ENCODE measurements at regions not wholly inside any gene's neighbourhood (a gene's known extent, or its start where the extent isn't known, plus 50 kb on each side); places are given as distances from the start of the nearest gene placed in this dataset.

- Mint-ChIP-seq H3K4me3 (no peak overlapping the region), H3K27ac (no peak overlapping the region), H3K27me3 (ENCODE audit: low read depth) (no peaks in the 10 kb centered on the region), H3K9me3 (no peaks in the 10 kb centered on the region), H3K4me1 (no peaks in the 10 kb centered on the region), H3K36me3 (ENCODE audit: insufficient read depth in 1 of 3, low read depth in 3 of 3) (no peaks in the 10 kb centered on the region)
- H2BK15ac ChIP-seq (ENCODE audit: low read depth, low read length) = no peak overlapping the region
- no peak overlapping the region for H3K23ac ChIP-seq (ENCODE audit: insufficient read length, low read depth, low read length)
- no peak overlapping the region for H3K4me2 ChIP-seq (ENCODE audit: insufficient read depth, insufficient read length, low read length)
- no peak overlapping the region for H4K91ac ChIP-seq (ENCODE audit: insufficient read length, low read depth, low read length)
- H2BK120ac ChIP-seq (ENCODE audit: low read depth, low read length, poor library complexity, severe bottlenecking) = no peak overlapping the region
- H3T11ph ChIP-seq (ENCODE audit: low read length) = no peak overlapping the region
- WGBS (ENCODE audit: extremely low coverage, insufficient read length, low lambda C conversion rate) = no CpG with 5 or more reads among the region's 1 CpG
- H3K4me1 ChIP-seq (ENCODE audit: insufficient read depth, low read length) = no peaks in the 10 kb centered on the region
- no peaks in the 10 kb centered on the region for H3K23me2 ChIP-seq (ENCODE audit: insufficient read length, low read depth, low read length, poor library complexity, severe bottlenecking)
- H4K20me1 ChIP-seq (ENCODE audit: control insufficient read depth, insufficient read depth, insufficient read length) = no peaks in the 10 kb centered on the region
- TF ChIP-seq CTCF (conservative IDR thresholded peaks at IDR 0.05) = no peak
- no peaks in the 10 kb centered on the region for H3K79me1 ChIP-seq (ENCODE audit: insufficient read depth, low read depth, low read length, poor library complexity, severe bottlenecking)
- H2AFZ ChIP-seq (ENCODE audit: low read length) = no peak overlapping the region
- H4K5ac ChIP-seq (ENCODE audit: insufficient read length, low read depth, low read length) = no peak overlapping the region
- H2AK5ac ChIP-seq (ENCODE audit: insufficient read length, low read length) = no peak overlapping the region
- H3K14ac ChIP-seq (ENCODE audit: insufficient read depth, low read length) = no peak overlapping the region
- no peak overlapping the region for H2BK5ac ChIP-seq (ENCODE audit: insufficient read length, low read length)
- H3K56ac ChIP-seq (ENCODE audit: insufficient read length, low read depth, low read length) = no peak overlapping the region
- H3K9me3 ChIP-seq (ENCODE audit: control insufficient read depth, low read depth, low read length) = no peaks in the 10 kb centered on the region
- no peaks in the 10 kb centered on the region for H3K79me2 ChIP-seq (ENCODE audit: insufficient read depth, low read length)
- DNase-seq = no peak
- H3K27me3 ChIP-seq (ENCODE audit: insufficient read depth, low read length) = no peaks in the 10 kb centered on the region
- H4K8ac ChIP-seq (replicated peaks; ENCODE audit: insufficient read length, low read depth, low read length) = no peak overlapping the region
- no peak overlapping the region for H3K27ac ChIP-seq (ENCODE audit: insufficient read length, low read depth, low read length)
- no peak overlapping the region for H3K4ac ChIP-seq (ENCODE audit: low read depth, low read length)
- no peak overlapping the region for H3K9ac ChIP-seq (ENCODE audit: extremely low read depth, insufficient read length, low read length)
- no peak overlapping the region for H2BK12ac ChIP-seq (ENCODE audit: insufficient read length, low read depth, low read length)
- no peak overlapping the region for H2BK20ac ChIP-seq (ENCODE audit: low read depth, low read length, poor library complexity, severe bottlenecking)
- H3K18ac ChIP-seq (ENCODE audit: insufficient read length, low read depth, low read length) = no peak overlapping the region
These were observed 535.7 kb downstream of the COL11A1 start for GRCh38 chr1:102572637-102573036.
